ENCODE measurements at regions not wholly inside any gene's neighbourhood (a gene's known extent, or its start where the extent isn't known, plus 50 kb on each side); places are given as distances from the start of the nearest gene placed in this dataset.

- CTCF ChIA-PET: no interaction called here
- no TSS peak for BruUV-seq (replicated peaks)
- intact Hi-C loops (cut with micrococcal nuclease; ENCODE audit: unreplicated experiment): no loop called here
- no peak overlapping the region for H3K4me2 ChIP-seq
- H3K36me3 ChIP-seq (ENCODE audit: low read depth): no peaks in the 10 kb centered on the region
- TF ChIP-seq EZH2 (IDR thresholded peaks at IDR 0.05; ENCODE audit: low read depth): no peak
- TF ChIP-seq, protein P1, sequence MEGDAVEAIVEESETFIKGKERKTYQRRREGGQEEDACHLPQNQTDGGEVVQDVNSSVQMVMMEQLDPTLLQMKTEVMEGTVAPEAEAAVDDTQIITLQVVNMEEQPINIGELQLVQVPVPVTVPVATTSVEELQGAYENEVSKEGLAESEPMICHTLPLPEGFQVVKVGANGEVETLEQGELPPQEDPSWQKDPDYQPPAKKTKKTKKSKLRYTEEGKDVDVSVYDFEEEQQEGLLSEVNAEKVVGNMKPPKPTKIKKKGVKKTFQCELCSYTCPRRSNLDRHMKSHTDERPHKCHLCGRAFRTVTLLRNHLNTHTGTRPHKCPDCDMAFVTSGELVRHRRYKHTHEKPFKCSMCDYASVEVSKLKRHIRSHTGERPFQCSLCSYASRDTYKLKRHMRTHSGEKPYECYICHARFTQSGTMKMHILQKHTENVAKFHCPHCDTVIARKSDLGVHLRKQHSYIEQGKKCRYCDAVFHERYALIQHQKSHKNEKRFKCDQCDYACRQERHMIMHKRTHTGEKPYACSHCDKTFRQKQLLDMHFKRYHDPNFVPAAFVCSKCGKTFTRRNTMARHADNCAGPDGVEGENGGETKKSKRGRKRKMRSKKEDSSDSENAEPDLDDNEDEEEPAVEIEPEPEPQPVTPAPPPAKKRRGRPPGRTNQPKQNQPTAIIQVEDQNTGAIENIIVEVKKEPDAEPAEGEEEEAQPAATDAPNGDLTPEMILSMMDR (conservative IDR thresholded peaks at IDR 0.05): no peak
- H3K9me2 ChIP-seq (ENCODE audit: insufficient read depth): no peaks in the 10 kb centered on the region
- POLR2A ChIA-PET (ENCODE audit: unreplicated experiment): no interaction called here
- H3K4me3 ChIP-seq: no peak overlapping the region
- peaks cover 60% of the 10 kb centered on the region for H3K27me3 ChIP-seq (ENCODE audit: insufficient read depth, low read depth)
- H3K79me2 ChIP-seq (ENCODE audit: low read depth): no peaks in the 10 kb centered on the region
- no peaks in the 10 kb centered on the region for H3F3A ChIP-seq (ENCODE audit: insufficient read depth, low read depth)
- DNase-seq: no peak
- H2AFZ ChIP-seq: no peak overlapping the region
- no peaks in the 10 kb centered on the region for H3K4me1 ChIP-seq (replicated peaks; ENCODE audit: insufficient read depth)
- H3K27ac ChIP-seq: no peak overlapping the region
- no peaks in the 10 kb centered on the region for H3K9me3 ChIP-seq (ENCODE audit: insufficient read depth, low read depth)
- no peaks in the 10 kb centered on the region for H4K20me1 ChIP-seq (ENCODE audit: insufficient read depth)
These were observed 360.4 kb downstream of the ZNF516 start for GRCh38 chr18:76134628-76135027.

- Histone ChIP-seq H2AFZ (no peak overlapping the region), H3K4me1 (replicated peaks; ENCODE audit: insufficient read depth) (no peaks in the 10 kb centered on the region), H3K36me3 (ENCODE audit: low read depth) (no peaks in the 10 kb centered on the region), H4K20me1 (ENCODE audit: insufficient read depth) (no peaks in the 10 kb centered on the region), H3K4me3 (no peak overlapping the region), H3K9me2 (ENCODE audit: insufficient read depth) (no peaks in the 10 kb centered on the region), H3K9me3 (ENCODE audit: insufficient read depth, low read depth) (no peaks in the 10 kb centered on the region), H3K4me2 (no peak overlapping the region), H3K27ac (no peak overlapping the region), H3K79me2 (ENCODE audit: low read depth) (no peaks in the 10 kb centered on the region), H3F3A (ENCODE audit: insufficient read depth, low read depth) (no peaks in the 10 kb centered on the region), H3K27me3 (ENCODE audit: insufficient read depth, low read depth) (peaks cover 60% of the 10 kb centered on the region)
- no peak for DNase-seq
- BruUV-seq (replicated peaks): no TSS peak
- TF ChIP-seq EZH2 (IDR thresholded peaks at IDR 0.05; ENCODE audit: low read depth): no peak
- TF ChIP-seq, protein P1 (conservative IDR thresholded peaks at IDR 0.05): no peak
- POLR2A ChIA-PET (ENCODE audit: unreplicated experiment): no interaction called here
- intact Hi-C loops (cut with micrococcal nuclease; ENCODE audit: unreplicated experiment): no loop called here
- CTCF ChIA-PET: no interaction called here
These were observed 361.2 kb downstream of the ZNF516 start for GRCh38 chr18:76133873-76134272.

DNA sequence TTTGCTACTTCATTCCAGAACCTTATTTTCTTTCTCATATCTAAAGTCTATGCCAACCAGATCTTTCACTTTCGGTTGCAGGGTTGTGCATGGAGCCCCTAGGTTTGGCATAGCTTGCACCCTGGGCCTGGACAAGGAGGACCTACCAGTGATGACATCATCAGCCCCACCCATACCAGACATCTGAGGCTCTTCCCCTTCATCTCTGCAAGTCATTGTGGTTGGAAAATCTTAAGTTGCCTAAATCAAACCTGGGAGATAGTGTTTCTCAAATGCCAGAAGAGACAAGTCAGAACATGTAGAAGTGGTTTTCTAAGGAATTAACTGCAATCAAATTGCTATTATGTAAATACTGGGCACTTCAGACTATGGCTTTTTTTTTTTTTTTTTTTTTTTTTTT lies 363.3 kb downstream of the ZNF516 start:
- no peak for DNase-seq
- CTCF ChIA-PET: no interaction called here

More for the DNA sequence above, 363.3 kb downstream of the ZNF516 start:
- no TSS peak for BruUV-seq (replicated peaks)
- H3K27me3 ChIP-seq (ENCODE audit: insufficient read depth, low read depth): peaks cover 52% of the 10 kb centered on the region; the same call in 1 of the 2 replicates
- no peaks in the 10 kb centered on the region for H3K4me1 ChIP-seq (replicated peaks; ENCODE audit: insufficient read depth)
- no peak overlapping the region for H3K4me2 ChIP-seq
- H3K27ac ChIP-seq: no peak overlapping the region
- POLR2A ChIA-PET (ENCODE audit: unreplicated experiment): no interaction called here
- H3K9me2 ChIP-seq (ENCODE audit: insufficient read depth): no peaks in the 10 kb centered on the region
- no peaks in the 10 kb centered on the region for H3F3A ChIP-seq (ENCODE audit: insufficient read depth, low read depth)
- no peaks in the 10 kb centered on the region for H3K79me2 ChIP-seq (ENCODE audit: low read depth)
- H3K9me3 ChIP-seq (ENCODE audit: insufficient read depth, low read depth): no peaks in the 10 kb centered on the region
- no peak overlapping the region for H2AFZ ChIP-seq
- no peak overlapping the region for H3K4me3 ChIP-seq
- H3K36me3 ChIP-seq (ENCODE audit: low read depth): no peaks in the 10 kb centered on the region
- intact Hi-C loops (cut with micrococcal nuclease; ENCODE audit: unreplicated experiment): no loop called here
- TF ChIP-seq, protein P1 (conservative IDR thresholded peaks at IDR 0.05): no peak
- TF ChIP-seq EZH2 (IDR thresholded peaks at IDR 0.05; ENCODE audit: low read depth): no peak
- no peaks in the 10 kb centered on the region for H4K20me1 ChIP-seq (ENCODE audit: insufficient read depth)
